MV-4-11 (cell line): ENCODE measurements at regions not wholly inside any gene's neighbourhood (a gene's known extent, or its start where the extent isn't known, plus 50 kb on each side); places are given as distances from the start of the nearest gene placed in this dataset.

ENCODE experiments used
- DNase-seq: peaks from one replicate; lab custom pipeline; 2025; lab: John Stamatoyannopoulos, UW

DNA sequence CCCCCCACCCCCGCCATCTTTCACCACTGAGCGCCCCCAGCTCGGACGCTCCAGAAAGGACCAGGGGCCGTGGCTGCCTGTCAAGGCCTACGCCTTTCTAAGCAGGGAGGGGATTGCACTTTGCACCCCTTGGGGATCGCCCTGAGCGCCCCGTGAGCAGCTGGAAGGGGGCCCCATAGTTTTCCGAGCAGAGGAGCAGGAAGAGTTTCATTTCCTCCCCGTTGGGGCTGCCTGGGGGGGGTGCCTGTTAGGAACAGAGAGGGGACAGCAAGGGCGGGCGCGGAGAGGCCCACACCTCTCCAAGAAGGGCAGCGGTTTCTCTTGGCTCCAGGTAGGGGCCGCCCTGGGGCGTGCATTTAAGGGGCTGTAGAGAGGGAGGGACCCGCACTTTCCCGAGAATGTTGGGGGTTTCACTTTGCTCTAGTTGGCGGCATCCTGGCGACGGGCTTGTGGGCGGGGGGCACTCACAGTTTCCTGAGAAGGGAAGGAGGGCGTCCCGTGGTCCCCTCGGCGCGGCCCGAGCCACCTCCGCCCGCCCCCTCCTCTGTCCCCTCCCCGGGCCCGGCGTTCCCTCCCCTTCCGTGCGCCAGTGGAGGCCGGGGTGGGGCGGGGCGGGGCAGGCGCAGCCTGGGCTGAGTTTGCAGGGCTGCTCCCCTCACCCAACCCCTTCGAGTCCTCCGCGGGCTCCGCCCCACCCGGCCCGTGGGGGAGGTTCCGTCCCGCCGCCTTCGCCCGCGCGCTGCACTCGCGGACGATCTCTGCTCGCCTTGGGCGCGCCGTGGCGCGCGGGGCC lies 82.3 kb upstream of the CD99 start:
- DNase-seq = no peak

DNA sequence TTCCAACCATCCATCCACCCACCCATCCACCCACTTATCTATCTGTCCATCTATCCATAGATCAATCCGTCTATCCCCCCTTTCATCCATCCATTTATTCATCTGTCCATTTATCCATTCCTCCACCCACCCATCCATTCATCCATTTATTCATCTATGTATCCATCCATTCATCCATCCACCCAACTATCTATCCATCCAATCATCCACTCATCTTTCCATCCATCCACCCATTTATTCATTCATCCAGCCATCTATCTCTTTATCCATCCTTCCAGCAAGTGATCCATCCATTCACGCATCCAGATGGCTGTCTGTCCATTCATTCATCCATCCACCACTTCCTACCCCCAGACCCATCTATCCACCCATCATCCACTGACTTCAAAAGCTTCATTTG lies 84.0 kb upstream of the CD99 start:
- no peak for DNase-seq

DNA sequence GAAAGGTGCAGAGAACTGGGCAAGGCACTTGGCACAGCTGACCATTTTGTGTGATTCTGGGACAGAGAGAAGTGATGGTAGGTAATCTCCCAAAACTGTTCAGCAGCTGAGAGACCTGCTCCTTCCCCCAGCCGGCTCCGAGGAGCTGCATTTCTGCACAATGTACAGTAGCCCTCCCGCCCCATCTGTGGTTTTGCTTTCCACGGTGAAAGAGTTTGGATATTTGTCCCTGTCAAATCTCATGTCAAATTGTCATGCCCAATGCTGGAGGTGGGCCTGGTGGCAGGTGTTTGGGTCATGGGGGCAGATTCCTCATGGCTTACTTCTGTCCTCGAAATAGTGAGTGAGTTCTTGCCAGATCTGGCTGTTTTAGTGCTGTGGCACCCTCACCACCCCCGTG lies 90.5 kb upstream of the CD99 start:
- DNase-seq = no peak

DNA sequence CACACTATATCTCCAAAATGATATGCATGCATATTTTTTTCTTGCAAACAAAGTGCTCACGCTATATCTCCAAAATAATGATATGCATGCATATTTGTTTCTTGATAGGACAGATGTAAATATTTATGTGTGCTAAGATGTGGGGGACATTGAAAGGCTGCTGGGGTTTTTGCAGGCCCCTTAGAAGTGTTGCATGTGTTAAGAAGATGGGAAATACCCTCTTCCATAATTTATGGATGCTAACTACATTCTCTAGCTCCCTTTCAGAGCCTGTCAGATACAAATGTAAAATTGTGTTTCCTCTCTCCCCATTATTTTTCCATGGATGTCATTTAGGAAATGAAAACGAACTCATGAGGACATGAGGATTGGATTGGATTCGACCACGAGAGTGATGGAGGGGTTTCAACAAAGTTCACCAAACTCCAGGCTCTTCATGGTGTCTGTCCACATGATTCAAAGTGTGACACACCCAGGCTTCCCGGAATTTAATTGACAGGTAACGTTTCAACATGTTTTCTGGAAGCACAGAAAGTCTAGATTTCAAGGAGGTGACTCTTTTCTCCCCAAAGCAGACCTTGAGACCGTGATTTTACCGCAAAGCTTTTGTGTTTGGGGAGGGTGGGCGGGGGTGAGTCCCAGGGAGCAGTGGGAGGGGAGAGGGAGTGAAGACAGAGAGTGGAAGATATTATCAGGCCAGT lies 94.4 kb upstream of the CD99 start:
- DNase-seq = no peak

DNA sequence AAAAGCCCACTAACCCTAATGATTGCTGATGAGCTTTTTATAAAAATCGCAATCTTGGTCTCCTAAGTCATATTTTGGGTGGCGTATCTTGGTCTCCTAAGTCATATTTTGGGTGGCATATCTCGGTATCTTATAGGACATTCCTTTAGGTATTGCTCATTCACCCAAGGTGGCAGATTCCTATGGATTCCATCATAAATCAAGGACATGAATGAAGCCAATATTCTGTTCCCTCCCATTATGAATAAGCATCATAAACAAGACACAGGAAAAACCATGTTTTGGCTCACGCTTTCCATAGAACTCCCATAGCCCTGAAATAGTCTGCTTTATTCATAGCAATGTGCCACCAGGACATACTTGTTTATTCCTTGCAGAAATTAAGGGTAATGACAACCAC lies 95.0 kb upstream of the CD99 start:
- DNase-seq = no peak

DNA sequence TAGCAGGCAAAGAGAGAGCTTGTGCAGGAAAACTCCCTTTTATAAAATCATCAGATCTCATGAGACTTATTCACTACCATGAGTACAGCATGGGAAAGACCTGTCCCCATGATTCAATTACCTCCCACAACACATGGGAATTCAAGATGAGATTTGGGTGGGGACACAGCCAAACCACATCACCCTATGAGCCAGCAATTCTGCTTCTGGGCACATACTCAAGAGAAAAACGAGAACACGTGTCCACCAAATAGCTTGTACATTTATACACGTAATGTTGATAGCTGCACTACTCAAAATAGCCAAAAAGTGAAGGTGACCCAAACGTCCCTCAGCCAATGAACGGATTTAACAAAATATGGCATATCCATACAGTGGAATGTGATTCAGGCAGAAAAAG lies 94.5 kb upstream of the DHRSX start:
- no peak for DNase-seq

DNA sequence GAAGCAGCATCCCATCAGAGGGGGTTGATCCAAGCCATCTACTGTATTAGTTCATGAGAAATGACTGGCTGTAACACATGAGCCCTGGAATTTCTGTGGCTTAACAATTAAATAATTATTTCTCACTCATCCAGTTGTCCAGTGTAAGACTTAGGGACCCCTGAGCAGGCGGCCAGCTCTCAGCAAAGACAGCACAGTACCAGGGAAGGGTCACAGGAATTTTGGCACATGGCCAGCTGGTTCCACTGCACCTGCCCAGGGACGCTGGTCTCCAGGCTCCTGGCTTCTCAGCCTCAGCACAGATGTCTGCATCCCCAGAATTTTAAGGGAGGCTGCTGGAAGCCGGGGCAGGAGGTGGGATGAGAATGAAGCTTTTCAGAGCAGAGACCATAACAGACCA lies 93.7 kb upstream of the DHRSX start:
- no peak for DNase-seq

DNA sequence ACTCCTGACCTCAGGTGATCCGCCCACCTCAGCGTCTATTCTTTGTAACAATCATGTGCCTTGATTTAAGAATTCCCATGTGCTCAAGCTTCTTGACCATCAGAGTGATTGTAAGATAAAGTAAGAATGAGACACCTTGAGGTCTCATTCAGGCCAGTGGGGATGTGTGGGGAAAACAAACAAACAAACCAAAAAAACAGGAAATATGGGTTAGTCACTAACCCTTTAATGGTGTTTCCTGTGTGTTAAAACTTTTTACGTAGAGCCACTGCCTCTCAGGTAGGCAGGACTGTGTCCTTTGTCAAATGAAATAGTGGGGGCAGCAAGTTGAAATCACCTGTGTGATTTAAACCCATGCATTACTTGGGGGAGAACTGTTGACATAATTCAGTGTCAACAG lies 91.5 kb upstream of the DHRSX start:
- DNase-seq = no peak

DNA sequence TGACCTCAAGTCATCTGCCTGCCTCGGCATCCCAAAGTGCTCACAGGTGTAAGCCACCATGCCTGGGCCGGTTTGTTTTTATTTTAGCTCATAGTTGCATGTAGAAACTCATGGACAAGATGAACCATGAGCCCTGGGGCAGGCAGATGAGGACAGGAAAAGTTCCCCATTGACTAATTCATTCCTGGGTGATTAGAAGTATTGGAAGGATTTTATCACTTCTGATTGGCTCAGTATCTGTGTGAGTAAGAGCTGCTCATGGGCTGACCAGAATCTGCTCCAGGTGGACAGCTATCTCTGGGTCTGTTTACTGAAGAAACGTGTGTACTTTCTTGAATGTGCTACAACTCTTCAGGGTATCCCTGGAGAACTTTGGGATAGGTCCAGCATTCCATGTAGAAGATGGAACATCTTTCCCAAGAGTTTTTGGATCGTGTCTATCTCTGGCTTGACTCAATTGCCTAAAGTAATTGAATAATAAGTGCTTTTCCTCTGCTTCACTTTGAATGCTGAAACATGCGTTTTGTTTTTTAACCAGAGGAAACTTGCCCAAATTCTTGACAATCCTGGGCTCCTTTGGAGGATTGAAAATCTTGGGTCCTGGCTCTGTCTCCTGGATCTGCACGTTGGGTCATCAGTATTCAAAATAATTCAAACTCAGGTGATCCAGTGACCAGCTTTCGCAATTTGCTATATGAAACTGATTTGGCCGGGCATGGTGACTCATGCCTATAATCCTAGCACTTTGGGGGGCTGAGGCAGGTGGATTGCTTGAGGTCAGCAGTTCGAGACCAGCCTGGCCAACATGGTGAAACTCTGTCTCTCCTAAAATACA lies 88.6 kb upstream of the DHRSX start:
- no peak for DNase-seq

DNA sequence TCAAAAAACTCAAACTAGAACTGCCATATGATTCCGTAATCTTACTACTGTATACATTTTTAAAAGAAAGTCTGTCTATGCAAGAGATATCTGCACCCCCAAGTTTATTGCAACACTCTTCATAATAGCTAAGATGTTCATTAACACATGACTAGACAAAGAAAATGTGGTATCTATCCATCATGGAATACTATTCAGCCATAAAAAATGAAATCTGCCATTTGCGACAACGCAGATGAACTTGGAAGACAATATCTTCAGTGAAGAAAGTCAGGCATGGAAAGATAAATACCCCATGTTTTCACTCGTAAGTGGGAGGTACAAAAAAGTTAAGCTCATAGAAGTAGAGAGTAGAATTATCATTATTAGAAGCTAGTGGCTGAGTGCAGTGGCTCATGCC lies 87.3 kb upstream of the DHRSX start:
- DNase-seq = no peak

DNA sequence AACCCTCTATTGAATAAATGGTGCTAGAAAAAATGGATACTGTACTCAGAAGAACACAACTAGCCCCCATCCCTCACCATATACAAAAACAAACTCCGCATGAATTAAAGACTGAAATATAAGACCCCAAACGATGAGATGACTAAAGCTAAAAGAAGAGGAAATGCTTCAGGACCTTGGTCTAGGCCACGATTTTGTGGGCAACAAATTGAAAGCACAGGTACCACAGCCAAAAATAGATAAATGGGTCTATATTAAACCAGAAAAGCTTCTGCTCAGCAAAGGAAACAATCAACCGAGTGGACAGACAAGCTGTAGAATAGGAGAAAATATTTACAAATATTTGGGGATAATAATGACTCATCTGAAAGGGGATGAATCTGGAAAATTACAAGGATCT lies 86.4 kb upstream of the DHRSX start:
- DNase-seq = no peak

DNA sequence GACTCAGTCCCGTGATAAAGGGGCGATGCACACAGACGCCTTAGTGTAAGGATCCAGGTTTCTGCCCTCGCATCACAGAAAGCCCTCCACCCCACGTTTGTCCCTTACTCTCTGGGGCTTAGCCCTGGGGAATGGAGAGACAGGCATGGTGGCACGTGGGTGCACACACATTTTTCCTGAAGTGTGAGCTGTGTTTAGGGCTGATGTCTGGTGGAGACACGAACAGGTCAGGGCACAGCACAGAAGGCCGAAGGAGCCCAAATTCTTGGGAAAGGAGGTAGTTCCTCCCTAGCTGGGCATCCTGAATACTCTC lies 84.3 kb upstream of the DHRSX start:
- DNase-seq = no peak

DNA sequence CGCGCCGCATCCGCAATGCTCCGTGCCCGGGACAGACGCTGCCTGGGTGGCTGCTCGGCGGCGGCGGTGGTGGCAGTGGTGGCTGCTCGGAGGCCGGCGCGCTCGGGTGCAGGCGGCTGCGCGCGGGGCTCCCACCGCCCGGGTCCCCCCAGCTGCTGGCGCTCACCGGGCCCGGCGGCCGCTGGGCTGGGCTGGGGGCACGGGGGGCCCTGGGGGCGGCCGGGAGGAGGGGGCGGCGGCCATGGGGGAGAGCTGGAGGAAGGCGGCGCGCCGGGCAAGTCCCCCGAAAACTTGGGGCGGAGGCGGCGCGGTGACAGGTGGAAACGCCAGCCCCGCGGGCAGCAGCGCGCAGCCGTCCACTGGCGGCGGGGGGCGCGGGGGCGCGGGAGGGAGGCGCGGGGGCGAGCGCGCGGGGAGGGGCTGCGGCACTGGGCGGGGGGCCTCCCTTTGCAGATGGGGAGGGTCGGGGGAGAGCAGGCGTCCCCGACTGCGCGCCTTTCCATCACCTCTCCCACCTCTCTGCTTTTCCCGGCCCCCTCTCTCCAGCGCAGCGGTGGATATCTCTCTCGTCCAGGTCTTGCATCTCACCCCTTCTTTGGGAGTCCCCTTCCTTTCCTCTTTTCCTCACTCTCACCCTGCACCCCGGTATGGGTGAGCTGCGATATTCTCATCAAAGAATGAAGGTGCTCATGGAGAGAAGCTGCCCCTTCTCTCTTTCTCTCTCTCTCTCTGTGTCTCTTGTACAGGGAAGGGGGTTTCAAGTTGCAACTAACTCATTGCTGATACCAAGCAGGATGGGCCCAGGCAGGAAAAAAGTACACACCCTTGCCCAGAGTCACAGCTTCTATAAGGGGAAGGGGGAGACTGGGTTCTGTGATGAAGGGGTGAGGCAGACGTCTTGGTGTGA lies 83.7 kb upstream of the DHRSX start:
- no peak for DNase-seq

DNA sequence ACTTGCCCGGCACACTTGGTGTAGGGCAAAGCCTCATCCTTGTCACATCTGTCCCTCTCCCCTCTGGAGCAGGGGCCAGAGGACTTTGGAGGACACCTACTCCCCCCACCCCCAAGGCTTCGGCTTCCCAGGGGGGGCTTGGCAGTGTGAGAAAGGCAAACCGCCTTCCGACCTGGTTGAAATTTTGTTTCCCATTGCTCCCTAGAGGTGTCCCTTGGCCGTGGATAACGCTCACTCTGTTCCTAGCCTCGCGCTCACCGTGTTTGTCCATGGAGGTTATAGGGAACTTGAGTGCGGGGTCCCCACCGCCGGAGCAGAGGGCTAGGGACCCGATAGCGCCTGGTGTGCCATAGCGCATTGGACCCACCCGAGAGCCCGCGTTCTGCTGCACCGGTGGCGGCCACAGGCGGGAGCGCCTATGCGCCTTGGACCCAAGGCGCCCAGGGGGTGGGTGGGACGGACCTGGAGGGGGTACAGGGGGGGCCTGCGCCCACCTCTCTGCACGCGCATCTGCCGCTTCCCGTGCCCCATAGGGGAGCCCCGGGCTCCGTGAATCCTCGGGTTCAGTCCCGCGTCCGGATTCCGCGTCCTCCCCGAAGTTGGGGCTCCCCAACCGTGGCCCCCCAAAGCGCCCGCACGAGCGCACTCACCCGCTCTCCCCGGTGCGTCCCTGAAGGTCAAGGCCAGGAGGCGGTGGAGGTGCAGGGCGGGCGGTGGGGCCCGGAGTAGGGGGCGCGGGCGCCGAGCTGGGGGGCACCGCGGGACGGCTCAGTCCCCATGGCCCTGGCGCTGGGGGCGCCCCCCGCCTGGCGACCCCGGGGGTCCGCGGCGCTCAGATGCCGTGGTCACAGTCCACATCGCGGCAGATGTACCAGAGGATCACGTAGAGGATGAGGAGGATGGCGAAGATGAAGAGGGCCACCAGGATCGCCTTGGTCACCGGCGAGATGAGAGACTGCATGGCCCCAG lies 82.7 kb upstream of the DHRSX start:
- DNase-seq = no peak

DNA sequence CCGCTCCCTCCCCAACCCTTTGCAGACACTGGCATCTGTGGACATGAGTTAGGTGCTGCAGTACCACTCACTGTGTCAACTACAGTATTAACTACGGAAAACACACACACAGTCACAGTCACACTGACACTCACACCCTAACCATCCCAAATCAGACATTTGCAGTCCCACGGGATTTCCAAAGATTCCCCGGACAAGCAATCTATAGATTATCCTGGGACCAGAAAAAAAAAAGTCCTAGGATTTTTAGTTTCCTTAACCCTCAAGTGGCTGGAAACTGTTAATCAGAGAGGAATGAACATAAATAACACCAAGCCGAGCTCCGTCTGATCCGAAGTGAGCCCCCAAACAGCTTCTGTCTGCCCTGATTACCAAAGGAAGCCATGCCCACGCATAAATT lies 81.9 kb upstream of the DHRSX start:
- DNase-seq = no peak

DNA sequence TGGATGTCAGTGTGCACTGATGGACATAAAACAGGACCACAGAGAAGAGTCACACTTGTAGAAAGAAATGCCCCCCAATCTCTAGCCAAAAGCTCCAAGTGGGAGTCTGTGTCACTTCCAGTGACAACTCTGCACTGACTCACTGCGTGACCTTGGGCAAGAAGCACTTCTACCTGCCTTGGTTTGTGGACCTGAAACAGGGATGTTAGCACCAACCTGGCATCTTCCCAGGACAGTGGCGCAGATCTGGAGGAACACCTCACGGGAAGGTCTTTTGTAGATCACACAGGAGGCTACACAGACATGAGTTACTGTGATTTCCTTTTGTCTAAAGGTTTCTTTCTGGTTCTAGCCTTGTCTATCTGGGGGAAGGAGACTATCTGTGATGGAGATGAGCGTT lies 80.5 kb upstream of the DHRSX start:
- DNase-seq = no peak

DNA sequence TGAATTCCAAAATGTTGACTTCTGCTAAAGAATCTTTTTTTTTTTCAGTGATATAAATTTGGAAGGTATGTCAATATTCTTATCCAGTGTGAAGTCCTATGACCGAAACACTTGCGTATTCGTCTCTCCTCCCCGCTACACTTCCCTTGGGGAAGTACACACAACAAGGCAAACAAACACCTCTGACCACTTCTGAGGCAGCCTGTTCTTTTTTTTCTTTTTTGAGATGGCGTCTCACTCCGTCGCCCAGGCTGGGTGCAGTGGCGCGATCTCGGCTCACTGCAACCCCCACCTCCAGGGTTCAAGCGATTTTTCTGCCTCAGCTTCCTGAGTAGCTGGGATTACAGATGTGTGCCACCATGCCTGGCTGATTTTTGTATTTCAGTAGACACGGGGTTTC lies 78.1 kb upstream of the DHRSX start:
- no peak for DNase-seq

DNA sequence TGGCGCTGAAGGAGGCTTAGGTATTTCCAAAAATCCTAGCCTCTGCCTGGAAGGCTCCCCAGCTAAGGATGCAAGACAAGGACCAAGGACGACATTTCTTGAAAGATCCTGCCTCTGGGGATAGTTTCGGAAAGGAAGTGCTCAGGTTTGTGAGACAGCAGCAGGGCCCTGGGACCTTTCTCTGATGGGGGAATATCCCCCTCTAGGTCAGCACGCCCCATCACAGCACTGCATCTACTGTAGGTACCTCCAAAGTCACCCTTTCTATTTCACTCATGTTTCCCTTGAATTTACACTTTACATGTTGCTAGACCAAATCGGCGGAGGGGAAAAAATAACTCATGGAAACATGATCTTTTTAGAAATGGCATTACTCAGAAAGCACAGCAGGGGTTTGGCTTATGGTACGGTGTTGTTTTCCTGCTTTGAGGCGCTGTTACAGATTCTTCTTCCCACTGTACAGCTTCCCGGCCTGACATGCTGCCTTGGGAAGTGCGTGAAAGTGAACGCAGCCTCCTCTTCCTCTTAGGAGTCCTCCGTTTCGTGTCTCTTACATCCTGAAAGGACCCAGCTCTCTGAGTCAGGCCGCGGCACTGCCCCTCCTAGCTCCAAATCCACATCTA lies 77.2 kb upstream of the DHRSX start:
- DNase-seq = no peak

DNA sequence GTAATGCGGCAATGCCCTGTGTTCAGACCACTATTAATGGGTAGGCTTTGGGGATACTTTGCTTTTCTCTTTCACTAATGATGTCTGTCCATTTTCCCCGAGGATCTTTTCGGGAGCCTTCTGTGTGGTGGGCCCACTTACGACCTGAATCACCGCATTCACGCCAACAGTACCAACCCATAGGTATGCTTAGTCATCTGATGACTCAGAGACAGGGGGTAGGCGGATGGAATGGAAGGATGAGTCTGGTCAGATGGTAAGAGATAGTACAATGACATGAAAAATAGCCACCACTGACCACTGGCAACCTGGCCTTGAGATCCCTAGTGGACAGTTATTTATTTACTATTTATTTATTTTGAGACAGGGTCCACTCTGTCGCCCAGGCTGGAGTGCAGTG lies 76.0 kb upstream of the DHRSX start:
- no peak for DNase-seq

DNA sequence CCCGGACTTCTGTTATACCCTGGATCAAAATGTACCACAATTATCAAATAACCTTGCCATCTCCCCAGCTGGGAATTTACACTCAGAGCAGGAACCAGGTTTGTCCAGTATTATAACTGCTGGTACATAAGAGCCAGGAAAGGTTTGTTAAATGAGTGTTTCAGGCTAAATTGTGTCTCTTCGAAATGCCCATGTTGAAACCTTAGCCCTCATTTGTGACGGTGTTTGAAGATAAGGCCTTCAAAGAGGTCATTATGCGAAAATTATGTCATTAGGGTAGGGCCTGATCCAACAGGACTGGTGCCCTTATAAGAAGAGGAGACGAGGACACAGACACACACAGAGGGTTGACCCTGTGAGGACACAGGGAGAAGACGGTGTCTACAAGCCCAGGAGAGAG lies 73.5 kb upstream of the DHRSX start:
- no peak for DNase-seq

DNA sequence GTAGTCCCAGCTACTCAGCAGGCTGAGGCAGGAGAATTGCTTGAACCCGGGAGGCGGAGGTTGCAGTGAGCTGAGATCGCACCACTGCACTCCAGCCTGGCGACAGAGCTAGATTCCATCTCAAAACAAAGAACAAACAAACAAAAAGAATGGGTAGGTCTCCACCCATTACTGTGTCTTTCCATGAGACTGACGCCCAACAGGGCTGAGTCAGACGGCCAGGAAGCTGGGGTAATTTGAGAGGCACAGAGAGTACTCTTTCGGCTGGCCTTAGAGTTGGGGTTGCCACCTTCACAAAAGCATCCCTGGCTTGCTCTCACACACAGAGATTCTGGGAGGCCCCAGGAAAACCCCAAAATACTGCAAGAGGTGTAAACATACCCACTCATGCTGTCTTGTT lies 72.0 kb upstream of the DHRSX start:
- DNase-seq = no peak
